K562 (cell line): ENCODE measurements at regions not wholly inside any gene's neighbourhood (a gene's known extent, or its start where the extent isn't known, plus 50 kb on each side); places are given as distances from the start of the nearest gene placed in this dataset.

ENCODE experiments used
- ATAC-seq: fragments of 200-7000 bp; cut with Tn5 transposase; 3 replicates; pipeline ENCODE4 v1.9.1; 2020; ENCODE audit warnings: moderate library complexity
- BruUV-seq: library from RNA; stranded (reverse); fragments of 400-500 nt; replicated peaks from 2 replicates; lab custom pipeline; 2021; lab: Mats Ljungman, UMichigan
- CTCF ChIA-PET: fragments of 300-600 bp; formaldehyde crosslinking; extraction: SDS; loops from one replicate; lab custom pipeline; 2021; ENCODE audit warnings: low intra/inter-chr PET ratio; lab: Yijun Ruan, JAX
- POLR2A ChIA-PET: fragments of 300-600, 350-650 bp; sonication (Branson Sonifier 250); formaldehyde crosslinking; extraction: SDS; loops from one replicate; lab custom pipeline; 2021; ENCODE audit warnings: antibody characterized with exemption, inconsistent platforms; lab: Yijun Ruan, JAX
- DNase-seq, 4 experiments: peaks; one replicate each; pipeline versions ENCODE4 v3.0.0 to v3.0.0-alpha.2; 2011 to 2018; ENCODE audit warnings: low spot score in 3 of 4, mixed read lengths in 3 of 4; ENCODE audit errors: extremely low read depth in 1 of 4
- FAIRE-seq: peaks from 2 replicates; lab custom pipeline; 2011; peaks lifted over from hg19 to GRCh38; lab: Jason Lieb, UNC
- H2AFZ ChIP-seq: 2 replicates; pipeline ENCODE4 v1.6.0; 2011; ENCODE audit warnings: low read depth, low read length, control low read depth, inconsistent platforms
- H3K27ac ChIP-seq: fragments of 200-600 bp; 3 replicates; pipeline ENCODE4 v1.8.0; 2011; ENCODE audit warnings: low read depth, mild to moderate bottlenecking, control low read depth, inconsistent platforms, low read length, moderate library complexity, mixed read lengths; ENCODE audit errors: extremely low read depth
- H3K27me3 ChIP-seq, 2 experiments: fragments of 300-600 bp in 1 of 2; 2 replicates in 1 of 2; 3 replicates in 1 of 2; pipeline versions ENCODE4 v1.6.0 to v1.8.0; 2011; ENCODE audit warnings: inconsistent platforms in 2 of 2, low read length in 2 of 2, mild to moderate bottlenecking in 1 of 2, mixed read lengths in 1 of 2, moderate library complexity in 1 of 2; ENCODE audit not compliant: control insufficient read depth in 2 of 2, insufficient read depth in 2 of 2
- H3K36me3 ChIP-seq: fragments of 300-600 bp; 3 replicates; pipeline ENCODE4 v1.8.0; 2011; ENCODE audit warnings: mild to moderate bottlenecking, low read length, inconsistent platforms; ENCODE audit not compliant: control insufficient read depth, insufficient read depth
- H3K4me1 ChIP-seq, 2 experiments: fragments of 200-600 bp in 1 of 2; replicated peaks in 1 of 2; 2 replicates in 1 of 2; 3 replicates in 1 of 2; pipeline versions ENCODE4 v1.5.1 to v1.8.0; 2011; ENCODE audit warnings: inconsistent platforms in 2 of 2, low read length in 2 of 2, mild to moderate bottlenecking in 1 of 2, mixed read lengths in 1 of 2, moderate library complexity in 1 of 2; ENCODE audit not compliant: control insufficient read depth in 2 of 2, insufficient read depth in 2 of 2
- H3K4me2 ChIP-seq: 2 replicates; pipeline ENCODE4 v1.6.1; 2011; ENCODE audit warnings: low read length, control low read depth, inconsistent platforms, mixed read lengths; ENCODE audit not compliant: insufficient read depth
- H3K4me3 ChIP-seq: fragments of 200-600 bp; sonication (generic), shearing (Covaris generic); 2 replicates; pipeline ENCODE4 v1.5.1; 2016; ENCODE audit warnings: control low read depth, inconsistent platforms
- H3K79me2 ChIP-seq: fragments of 200-600 bp; 3 replicates; pipeline ENCODE4 v1.8.0; 2011; ENCODE audit warnings: low read length, inconsistent platforms; ENCODE audit not compliant: control insufficient read depth, insufficient read depth
- H3K9ac ChIP-seq, 2 experiments: 2 replicates each; pipeline versions ENCODE4 v1.6.0 to v1.6.1; 2011; ENCODE audit warnings: low read depth in 2 of 2, low read length in 2 of 2, control low read depth in 1 of 2, inconsistent platforms in 1 of 2, mild to moderate bottlenecking in 1 of 2, mixed read lengths in 1 of 2; ENCODE audit not compliant: insufficient read depth in 1 of 2
- H3K9me1 ChIP-seq: one replicate; pipeline ENCODE4 v1.6.0; 2011; ENCODE audit warnings: inconsistent platforms, mild to moderate bottlenecking, low read length, moderate library complexity; ENCODE audit not compliant: control insufficient read depth, insufficient read depth
- H3K9me3 ChIP-seq: replicated peaks from 2 replicates; pipeline ENCODE4 v1.5.1; 2011; ENCODE audit warnings: low read depth, low read length, inconsistent platforms; ENCODE audit not compliant: control insufficient read depth, insufficient read depth
- H4K20me1 ChIP-seq: replicated peaks from 2 replicates; pipeline ENCODE4 v1.6.1; 2011; ENCODE audit warnings: low read length, inconsistent platforms, mixed read lengths; ENCODE audit not compliant: control insufficient read depth, insufficient read depth
- ATF6 ChIP-seq: sonication (generic); formaldehyde crosslinking; IDR thresholded peaks from 2 replicates; pipeline ENCODE4 v1.4.0; 2020; ENCODE audit warnings: mild to moderate bottlenecking, missing genetic modification reagents
- CREB5 ChIP-seq: fragments of 250-450 bp; sonication (Bioruptor Pico); IDR thresholded peaks from 2 replicates; pipeline ENCODE4 v1.5.0; 2020; ENCODE audit warnings: mild to moderate bottlenecking
- CTCF ChIP-seq, 3 experiments: IDR thresholded peaks in 2 of 3; conservative IDR thresholded peaks in 1 of 3; 2 replicates each; pipeline ENCODE4 v1.5.1; 2011 to 2012; ENCODE audit warnings: low read length in 3 of 3, mild to moderate bottlenecking in 3 of 3, control low read depth in 2 of 3, improper control_type of control experiment in 1 of 3, inconsistent platforms in 1 of 3, low read depth in 1 of 3, mixed read lengths in 1 of 3, moderate library complexity in 1 of 3; ENCODE audit not compliant: insufficient read depth in 2 of 3
- DEAF1 ChIP-seq: fragments of 450-650 bp; formaldehyde crosslinking; IDR thresholded peaks from 2 replicates; pipeline ENCODE4 v1.4.0; 2020; ENCODE audit warnings: mild to moderate bottlenecking, moderate library complexity
- EP400 ChIP-seq: fragments of 450-650 bp; IDR thresholded peaks from 2 replicates; pipeline ENCODE4 v1.6.1; 2017; ENCODE audit warnings: antibody characterized with exemption, mild to moderate bottlenecking, moderate library complexity
- RAD21 ChIP-seq, 2 experiments: fragments of 250-450 bp in 1 of 2; fragments of 450-650 bp in 1 of 2; sonication (Bioruptor Pico) in 1 of 2; formaldehyde crosslinking in 1 of 2; IDR thresholded peaks in 1 of 2; conservative IDR thresholded peaks in 1 of 2; 2 replicates each; pipeline versions ENCODE4 v1.4.0 to v1.8.0; 2020 to 2022; ENCODE audit warnings: mild to moderate bottlenecking in 2 of 2, moderate library complexity in 1 of 2
- XRCC3 ChIP-seq: fragments of 450-650 bp; IDR thresholded peaks from 2 replicates; pipeline ENCODE4 v1.6.1; 2017; ENCODE audit warnings: mild to moderate bottlenecking, moderate library complexity
- ZSCAN32 ChIP-seq: fragments of 450-650 bp; formaldehyde crosslinking; IDR thresholded peaks from 2 replicates; pipeline ENCODE4 v1.4.0; 2020; ENCODE audit warnings: mild to moderate bottlenecking, moderate library complexity
- WGBS: fragments of 100-300 bp; shearing (Covaris generic); methylation state at CpG from one replicate; pipeline ENCODE4 v1.1.6; 2016; ENCODE audit warnings: low coverage, mixed read lengths; ENCODE audit not compliant: insufficient coverage; ENCODE audit errors: missing lambda C conversion rate; 5-methylcytosine and 5-hydroxymethylcytosine counted together
- in situ Hi-C: fragments of 300-500 bp; cut with MboI; formaldehyde crosslinking; loops from 4 replicates; pipeline ENCODE4 v1.15.0; 2018; ENCODE audit warnings: inconsistent platforms, mixed read lengths
- intact Hi-C: fragments of 100-400 bp; cut with micrococcal nuclease; formaldehyde crosslinking; loops from 2 replicates; pipeline ENCODE4 v1.14.2; 2022

- TF ChIP-seq DEAF1 (CRISPR knock-in tag) (peak; percentile 37; the same call in 1 of the 2 replicates), CTCF (IDR thresholded peaks at IDR 0.05 in 2 of 3, conservative IDR thresholded peaks at IDR 0.05 in 1 of 3; ENCODE audit: insufficient read depth in 2 of 3, low read depth in 1 of 3, low read length in 3 of 3) (peak; percentile 34 to 79 (median 76); a peak in 4 of 6 replicates), ZSCAN32 (no peak), XRCC3 (no peak), RAD21 (CRISPR knock-in tag; conservative IDR thresholded peaks at IDR 0.05 in 1 of 2, IDR thresholded peaks at IDR 0.05 in 1 of 2) (peak; percentile 69 to 88)
- TF ChIP-seq, all 486 proteins: peak for 5
Measured at GRCh38 chr11:92136797-92137196, 87.8 kb upstream of the FAT3 start (continued).

GRCh38 chr11:92131289-92131865, 93.2 kb upstream of the FAT3 start:
- H3K9ac ChIP-seq, result no peak overlapping the region
- no peaks in the 10 kb centered on the region for H3K36me3 ChIP-seq
- POLR2A ChIA-PET, result no interaction called here
- no peaks in the 10 kb centered on the region for H3K9me1 ChIP-seq
- TF ChIP-seq EP400 (no peak), ATF6 (CRISPR knock-in tag) (no peak), CREB5 (no peak)
- no peaks in the 10 kb centered on the region for H4K20me1 ChIP-seq
- intact Hi-C loops, result no loop called here
- no peak for DNase-seq
- no peaks in the 10 kb centered on the region for H3K4me1 ChIP-seq
- H3K9me3 ChIP-seq, result no peaks in the 10 kb centered on the region
- WGBS, result 5% methylated on average over 4 of the region's 4 CpGs
- H3K4me3 ChIP-seq, result no peak overlapping the region
- H3K4me2 ChIP-seq, result no peak overlapping the region
- H3K27me3 ChIP-seq, result no peaks in the 10 kb centered on the region
- ATAC-seq, result no peak
- CTCF ChIA-PET, result no interaction called here
- H3K79me2 ChIP-seq, result no peaks in the 10 kb centered on the region
- no peak overlapping the region; the same call in 1 of the 2 replicates for H2AFZ ChIP-seq
- no TSS peak for BruUV-seq
- no peak overlapping the region for H3K27ac ChIP-seq
- in situ Hi-C loops, result no loop called here
- no peak for FAIRE-seq
